HG02759 (cell line): ENCODE measurements at regions not wholly inside any gene's neighbourhood (a gene's known extent, or its start where the extent isn't known, plus 50 kb on each side); places are given as distances from the start of the nearest gene placed in this dataset.

Experiments used
- ATAC-seq: cut with Tn5 transposase; IDR thresholded peaks from one replicate; pipeline ENCODE4 v1.9.1; 2021; ENCODE audit warnings: mild to moderate bottlenecking, moderate library complexity; ENCODE audit not compliant: unreplicated experiment

DNA sequence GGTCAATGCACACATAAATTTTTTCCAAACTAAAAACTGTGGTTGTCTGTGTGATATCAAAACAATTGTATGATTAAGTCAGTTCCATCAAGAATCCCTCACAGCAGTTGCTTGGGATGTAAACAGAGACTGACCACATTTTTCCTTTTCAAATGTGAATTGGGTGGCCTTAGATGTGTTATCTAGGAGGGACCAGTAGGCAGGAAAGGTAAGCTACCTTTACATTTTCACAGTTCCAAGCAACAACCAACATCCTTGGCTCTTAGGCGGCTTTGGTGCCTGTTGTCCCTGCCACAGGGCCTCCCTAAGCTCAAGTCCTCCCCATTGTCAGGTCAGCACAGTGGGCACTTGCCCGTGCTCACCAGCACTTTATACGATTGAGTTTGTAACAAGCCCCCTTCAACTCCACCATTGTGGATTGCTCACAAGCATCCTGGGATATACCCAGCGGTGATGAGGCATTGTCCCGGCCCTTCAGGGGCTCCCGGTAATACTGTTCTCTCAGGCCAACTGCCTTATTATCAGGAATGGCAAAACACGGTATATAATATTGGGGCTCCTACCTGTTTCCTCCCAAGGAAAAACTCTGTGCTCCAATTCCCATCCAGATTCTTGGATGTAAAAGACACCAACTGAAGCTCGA lies 114.9 kb upstream of the ANKRD1 start:
- ATAC-seq = no peak

DNA sequence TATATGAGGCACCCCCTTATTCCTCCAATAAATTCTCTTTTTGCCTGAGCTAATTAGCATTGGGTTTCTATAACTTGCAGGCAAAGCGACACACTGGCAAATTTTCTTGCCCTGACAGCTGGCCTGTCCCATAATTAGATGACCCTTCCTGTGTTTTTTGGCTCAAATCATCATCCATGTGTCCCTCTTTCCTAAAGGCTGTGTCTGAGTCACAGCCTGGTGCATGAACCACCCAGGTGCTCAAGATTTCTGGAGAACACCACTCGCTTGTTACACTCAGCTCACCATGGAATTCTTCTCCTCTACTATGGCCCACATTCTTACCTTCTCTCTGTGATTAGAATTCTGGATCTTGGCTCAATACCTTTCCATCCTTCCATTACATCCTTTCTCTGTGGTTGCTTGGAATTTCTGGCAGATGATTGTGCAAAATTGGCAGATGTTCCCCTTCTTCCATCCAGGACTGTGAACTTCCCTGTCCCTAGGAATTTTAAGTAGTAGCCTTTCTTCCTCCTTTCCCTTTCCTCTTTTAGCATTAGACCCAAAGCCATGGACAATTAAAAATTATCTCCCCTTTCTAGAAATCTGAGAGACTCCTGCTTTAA lies 116.0 kb upstream of the ANKRD1 start:
- ATAC-seq = no peak

- no peak for ATAC-seq
These were observed 118.1 kb upstream of the ANKRD1 start for GRCh38 chr10:91038971-91039370.

- no peak for ATAC-seq
These were observed 119.5 kb upstream of the ANKRD1 start for GRCh38 chr10:91040343-91040742.

GRCh38 chr10:91042069-91042468 lies 121.2 kb upstream of the ANKRD1 start:
- no peak for ATAC-seq

DNA sequence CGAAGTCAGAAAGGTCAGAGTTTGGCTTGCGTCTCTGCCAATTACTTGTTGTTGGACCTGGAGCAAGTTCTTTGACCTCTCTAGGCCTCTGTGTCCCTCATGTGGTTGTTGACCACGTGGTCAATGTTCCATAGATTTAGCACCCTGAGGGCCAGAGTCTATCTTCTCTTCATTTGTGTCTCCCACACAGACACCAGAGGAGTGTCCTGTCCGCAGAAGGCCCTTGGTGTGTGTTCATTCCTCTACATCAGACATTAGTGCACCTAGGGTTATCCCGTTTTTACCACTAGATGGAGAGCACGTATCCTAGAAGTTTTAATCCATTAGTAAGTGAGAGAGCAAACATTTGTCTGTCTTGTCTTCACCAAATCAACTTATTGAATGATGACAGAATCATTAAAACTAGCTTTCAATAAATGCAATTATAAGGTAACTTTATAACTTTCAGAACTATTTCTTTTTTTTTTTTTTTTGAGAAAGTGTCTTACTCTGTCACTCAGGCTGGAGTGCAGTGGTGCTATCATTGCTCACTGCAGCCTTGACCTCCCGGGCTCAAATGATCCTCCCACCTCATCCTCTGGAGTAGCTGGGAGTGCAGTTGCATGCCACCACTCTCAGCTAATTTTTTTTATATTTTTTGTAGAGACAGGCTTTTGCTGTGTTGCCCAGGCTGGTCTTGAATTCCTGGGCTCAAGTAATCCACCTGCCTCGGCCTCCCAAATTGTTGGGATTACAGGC lies 122.5 kb upstream of the ANKRD1 start:
- ATAC-seq = no peak

- ATAC-seq = no peak
These were observed 126.0 kb upstream of the ANKRD1 start for GRCh38 chr10:91046869-91047268.

- ATAC-seq = no peak
These were observed 127.5 kb upstream of the ANKRD1 start for GRCh38 chr10:91048380-91048779.

DNA sequence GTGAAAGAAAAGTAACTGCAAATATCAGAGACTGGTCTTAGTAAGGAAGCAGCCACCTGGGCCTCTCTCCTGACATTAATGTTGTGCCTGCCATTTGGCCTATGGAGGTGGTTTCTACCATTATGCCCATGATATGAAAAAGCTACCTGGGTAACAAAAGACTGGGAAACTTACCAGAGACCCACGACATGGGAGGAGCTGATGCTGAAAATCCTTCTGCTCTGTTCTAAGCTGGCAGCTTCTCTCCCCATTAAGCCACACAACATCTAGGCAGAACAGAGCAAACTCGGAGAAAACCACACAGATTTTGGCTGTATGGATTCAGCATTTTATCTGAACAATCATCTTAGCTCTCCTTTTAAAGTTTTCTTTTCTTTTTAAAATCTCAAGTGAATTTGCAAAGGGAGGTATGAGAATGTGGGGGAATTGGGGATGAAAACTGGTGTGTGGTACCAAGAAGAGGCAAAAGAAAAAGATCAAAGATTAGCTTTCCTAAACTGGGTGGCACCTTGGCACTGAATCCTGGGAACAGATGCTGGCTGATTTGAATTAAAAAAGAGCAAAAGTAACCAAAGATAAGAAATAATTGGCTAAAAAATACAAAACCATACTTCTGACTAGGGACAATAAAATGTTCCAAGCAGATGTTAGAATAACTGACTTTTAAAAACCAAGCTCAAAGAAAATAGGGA lies 128.6 kb upstream of the ANKRD1 start:
- ATAC-seq = no peak

DNA sequence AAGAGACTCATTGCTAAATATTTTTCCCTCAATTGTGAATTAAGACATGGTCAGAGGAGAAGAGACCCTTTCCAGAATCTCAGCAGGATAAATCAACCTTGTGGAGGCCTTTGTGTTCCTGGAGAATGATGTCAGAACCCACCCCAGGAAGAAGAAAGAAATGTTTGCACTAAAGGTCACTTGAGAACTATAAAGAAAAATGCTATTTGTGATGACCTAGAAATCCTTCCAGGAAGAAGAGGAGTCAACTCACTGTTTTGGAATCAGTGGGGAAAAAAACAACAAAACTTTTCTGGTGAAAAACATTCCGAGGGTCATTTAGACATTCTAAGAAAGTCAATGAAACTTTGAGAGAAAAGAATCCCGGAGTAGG lies 129.1 kb upstream of the ANKRD1 start:
- ATAC-seq = no peak

GRCh38 chr10:91050371-91051034 lies 129.6 kb upstream of the ANKRD1 start:
- no peak for ATAC-seq

DNA sequence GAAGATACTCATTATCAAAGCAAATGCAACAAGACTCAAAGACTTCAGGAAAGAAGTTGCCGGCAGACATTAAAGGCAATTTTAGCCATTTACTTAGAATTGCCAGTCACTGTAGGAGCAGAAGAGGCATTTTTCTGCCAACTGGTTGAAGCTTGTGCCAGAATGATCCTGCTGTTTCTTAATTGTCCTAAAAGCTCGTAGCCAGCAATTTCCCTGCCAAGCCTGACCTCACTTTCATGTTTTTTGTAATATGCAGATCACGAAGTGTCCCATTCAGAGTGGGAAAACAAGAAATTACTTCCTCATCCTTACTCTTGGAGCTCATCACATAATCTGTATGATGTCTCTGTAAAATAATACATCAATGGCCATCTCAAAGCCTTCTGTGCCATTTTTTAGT lies 130.9 kb upstream of the ANKRD1 start:
- no peak for ATAC-seq

- no peak for ATAC-seq
These were observed 133.4 kb upstream of the ANKRD1 start for GRCh38 chr10:91054325-91054724.

- ATAC-seq = no peak
These were observed 140.3 kb upstream of the ANKRD1 start for GRCh38 chr10:91061187-91061586.

DNA sequence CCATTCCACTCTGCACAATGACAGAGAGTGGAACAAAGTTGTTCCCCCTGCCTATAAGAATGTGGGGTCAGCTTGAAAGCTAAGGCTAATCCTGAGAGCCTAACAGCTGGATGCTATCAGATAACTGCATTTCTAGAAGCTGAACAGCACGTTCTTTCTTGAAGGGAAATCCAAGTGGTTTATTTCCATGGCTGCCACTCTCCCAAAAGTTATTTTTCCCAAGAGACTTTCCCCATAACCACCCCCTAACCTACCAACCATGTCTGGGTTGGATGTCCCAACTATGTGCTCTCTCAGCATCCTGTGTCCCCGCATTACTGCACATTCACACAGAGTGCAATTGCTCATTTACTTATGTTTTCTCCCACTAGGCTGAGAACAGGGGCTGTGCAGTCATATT lies 140.7 kb upstream of the ANKRD1 start:
- ATAC-seq = no peak

DNA sequence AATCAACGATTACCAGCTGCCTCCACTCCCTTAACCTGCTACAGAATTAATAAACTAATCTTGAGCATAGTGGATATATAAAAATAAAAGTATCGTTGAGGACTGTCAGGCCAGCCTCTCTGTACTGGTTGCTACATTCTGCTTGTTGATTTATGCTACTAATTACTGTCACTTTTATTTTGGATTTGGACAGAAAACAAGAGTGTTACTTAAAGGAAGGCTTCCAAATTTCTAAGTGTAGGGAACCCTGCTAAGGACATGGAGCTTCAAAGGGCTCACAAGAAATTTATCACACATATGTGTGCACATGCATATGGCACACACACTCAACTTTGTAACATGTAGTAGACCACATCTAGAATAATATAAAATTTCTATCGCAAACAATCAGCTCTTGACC lies 141.2 kb upstream of the ANKRD1 start:
- ATAC-seq = no peak

DNA sequence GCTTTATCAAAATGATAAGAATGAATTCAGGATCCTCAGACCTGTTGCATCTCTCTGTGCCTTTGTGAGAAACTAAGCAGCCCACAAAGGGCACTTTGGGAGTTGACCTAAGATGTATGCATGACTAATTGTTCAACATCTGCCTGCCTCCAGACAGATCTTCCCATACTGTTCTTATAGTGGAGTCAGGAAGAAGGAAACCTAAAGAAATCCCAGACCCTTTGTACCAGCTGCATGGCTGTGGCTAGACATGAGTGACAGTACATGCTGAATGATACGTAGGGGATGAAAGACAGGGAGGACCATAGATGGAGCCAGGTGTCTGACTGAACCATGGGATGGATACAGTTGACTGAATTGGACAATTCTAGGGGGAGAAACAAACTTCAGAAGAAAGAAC lies 148.7 kb upstream of the PCGF5 start:
- no peak for ATAC-seq

GRCh38 chr10:91073286-91073979 lies 147.0 kb upstream of the PCGF5 start:
- no peak for ATAC-seq

GRCh38 chr10:91076991-91077548 lies 143.4 kb upstream of the PCGF5 start:
- no peak for ATAC-seq

GRCh38 chr10:91077549-91078071 lies 142.9 kb upstream of the PCGF5 start:
- ATAC-seq = no peak
